NCI-H2029 (cell line): ENCODE measurements at regions not wholly inside any gene's neighbourhood (a gene's known extent, or its start where the extent isn't known, plus 50 kb on each side); places are given as distances from the start of the nearest gene placed in this dataset.

Experiments
- DNase-seq: peaks from one replicate; lab custom pipeline; 2025; lab: John Stamatoyannopoulos, UW

GRCh38 chr3:190252080-190252479 is 70.2 kb downstream of the CLDN1 start:
- no peak for DNase-seq

- DNase-seq, result no peak
Measured at GRCh38 chr3:190249414-190249813, 72.8 kb downstream of the CLDN1 start.

GRCh38 chr3:190242147-190242546 is 80.1 kb downstream of the CLDN1 start:
- no peak for DNase-seq

- no peak for DNase-seq
Measured at GRCh38 chr3:190239325-190239724, 82.9 kb downstream of the CLDN1 start.

GRCh38 chr3:190238871-190239270 is 83.4 kb downstream of the CLDN1 start:
- no peak for DNase-seq

GRCh38 chr3:190234621-190235020 is 87.6 kb downstream of the CLDN1 start:
- DNase-seq, result no peak

- DNase-seq, result no peak
Measured at GRCh38 chr3:190229632-190230424, 92.4 kb downstream of the CLDN1 start.

- no peak for DNase-seq
Measured at GRCh38 chr3:190227064-190227463, 95.2 kb downstream of the CLDN1 start.

GRCh38 chr3:190224863-190225692 is 97.2 kb downstream of the CLDN1 start:
- DNase-seq, result no peak

GRCh38 chr3:190224456-190224855 is 97.8 kb downstream of the CLDN1 start:
- no peak for DNase-seq

- no peak for DNase-seq
Measured at GRCh38 chr3:190222916-190223315, 99.3 kb downstream of the CLDN1 start.

- no peak for DNase-seq
Measured at GRCh38 chr3:190222360-190222759, 99.9 kb downstream of the CLDN1 start.

GRCh38 chr3:190220362-190220761 is 99.7 kb upstream of the P3H2 start:
- DNase-seq, result no peak

- DNase-seq, result no peak
Measured at GRCh38 chr3:190217081-190217480, 96.4 kb upstream of the P3H2 start.

- no peak for DNase-seq
Measured at GRCh38 chr3:190213727-190214126, 93.0 kb upstream of the P3H2 start.

- DNase-seq, result no peak
Measured at GRCh38 chr3:190210608-190211007, 89.9 kb upstream of the P3H2 start.

GRCh38 chr3:190209533-190209932 is 88.8 kb upstream of the P3H2 start:
- DNase-seq, result no peak

- no peak for DNase-seq
Measured at GRCh38 chr3:190208196-190208595, 87.5 kb upstream of the P3H2 start.

- no peak for DNase-seq
Measured at GRCh38 chr3:190205739-190206138, 85.0 kb upstream of the P3H2 start.

GRCh38 chr3:190204200-190204599 is 83.5 kb upstream of the P3H2 start:
- DNase-seq, result no peak

- no peak for DNase-seq
Measured at GRCh38 chr3:190197346-190197763, 76.7 kb upstream of the P3H2 start.

- no peak for DNase-seq
Measured at GRCh38 chr3:190194506-190194905, 73.8 kb upstream of the P3H2 start.

- no peak for DNase-seq
Measured at GRCh38 chr3:190193210-190193609, 72.5 kb upstream of the P3H2 start.
